K562 (cell line): ENCODE measurements at regions not wholly inside any gene's neighbourhood (a gene's known extent, or its start where the extent isn't known, plus 50 kb on each side); places are given as distances from the start of the nearest gene placed in this dataset.

Experiments used
- BACH1 ChIP-seq: fragments of 200-800 bp; sonication (Bioruptor generic); IDR thresholded peaks from 2 replicates; pipeline ENCODE4 v1.6.1; 2016; ENCODE audit warnings: missing genetic modification characterization, missing compliant biosample characterization
- CBX8 ChIP-seq: fragments of 200-600 bp; sonication (generic); IDR thresholded peaks from 2 replicates; pipeline ENCODE4 v1.6.1; 2012; ENCODE audit warnings: borderline replicate concordance, mixed run types, low read depth, mild to moderate bottlenecking, moderate library complexity, mixed read lengths, low read length, control low read depth, inconsistent platforms; ENCODE audit not compliant: poor library complexity, severe bottlenecking; ENCODE audit errors: extremely low read depth
- CTCF ChIP-seq, 3 experiments: IDR thresholded peaks in 2 of 3; conservative IDR thresholded peaks in 1 of 3; 2 replicates each; pipeline ENCODE4 v1.5.1; 2011 to 2012; ENCODE audit warnings: low read length in 3 of 3, mild to moderate bottlenecking in 3 of 3, control low read depth in 2 of 3, improper control_type of control experiment in 1 of 3, inconsistent platforms in 1 of 3, low read depth in 1 of 3, mixed read lengths in 1 of 3, moderate library complexity in 1 of 3; ENCODE audit not compliant: insufficient read depth in 2 of 3
- EP300 ChIP-seq: IDR thresholded peaks from 2 replicates; pipeline ENCODE4 v1.6.1; 2012; ENCODE audit warnings: low read length, improper control_type of control experiment
- FOXM1 ChIP-seq, 2 experiments: fragments of 450-650 bp in 1 of 2; sonication (generic) in 1 of 2; formaldehyde crosslinking in 1 of 2; IDR thresholded peaks; 2 replicates each; pipeline versions ENCODE4 v1.6.1 to v1.9.0; 2017 to 2022; ENCODE audit warnings: low read depth in 2 of 2, mild to moderate bottlenecking in 2 of 2, missing genetic modification reagents in 1 of 2, moderate library complexity in 1 of 2
- NRF1 ChIP-seq, 2 experiments: fragments of 450-650 bp; IDR thresholded peaks in 1 of 2; conservative IDR thresholded peaks in 1 of 2; 2 replicates each; pipeline ENCODE4 v1.6.1; 2014; ENCODE audit warnings: mild to moderate bottlenecking in 2 of 2
- PYGO2 ChIP-seq: fragments of 450-650 bp; IDR thresholded peaks from 2 replicates; pipeline ENCODE4 v1.6.1; 2016; ENCODE audit warnings: mild to moderate bottlenecking, missing genetic modification characterization, moderate library complexity, missing compliant biosample characterization
- RFX1 ChIP-seq: fragments of 450-650 bp; IDR thresholded peaks from 2 replicates; pipeline ENCODE4 v1.6.1; 2016; ENCODE audit warnings: mild to moderate bottlenecking, moderate library complexity
- SIN3A ChIP-seq, 2 experiments: fragments of 150-350 bp in 1 of 2; IDR thresholded peaks; 2 replicates each; pipeline ENCODE4 v1.6.1; 2011 to 2016; ENCODE audit warnings: borderline replicate concordance in 2 of 2, low read depth in 2 of 2, low read length in 2 of 2, mild to moderate bottlenecking in 2 of 2, moderate library complexity in 2 of 2; ENCODE audit not compliant: control insufficient read depth in 1 of 2
- SIRT6 ChIP-seq: IDR thresholded peaks from one replicate; pipeline ENCODE4 v1.6.1; 2012; ENCODE audit warnings: low read depth, mild to moderate bottlenecking, control low read depth, inconsistent platforms, low read length, moderate library complexity
- USF2 ChIP-seq: sonication (generic); formaldehyde crosslinking; IDR thresholded peaks from 2 replicates; pipeline ENCODE4 v1.5.0; 2020; ENCODE audit warnings: missing genetic modification reagents
- ZBTB49 ChIP-seq: sonication (generic); formaldehyde crosslinking; IDR thresholded peaks from 2 replicates; pipeline ENCODE4 v1.8.0; 2022; ENCODE audit warnings: missing genetic modification reagents, mild to moderate bottlenecking, borderline replicate concordance

- TF ChIP-seq BACH1 (tag) (no peak), SIRT6 (no peak), CBX8 (no peak), USF2 (CRISPR knock-in tag) (no peak), NRF1 (conservative IDR thresholded peaks at IDR 0.05 in 1 of 2, IDR thresholded peaks at IDR 0.05 in 1 of 2) (no peak), RFX1 (no peak), PYGO2 (tag) (no peak), CTCF (IDR thresholded peaks at IDR 0.05 in 2 of 3, conservative IDR thresholded peaks at IDR 0.05 in 1 of 3; ENCODE audit: insufficient read depth in 2 of 3, low read depth in 1 of 3, low read length in 3 of 3) (no peak), SIN3A (IDR thresholded peaks at IDR 0.05; ENCODE audit: borderline replicate concordance in 2 of 2, control insufficient read depth in 1 of 2, low read depth in 2 of 2, low read length in 2 of 2) (no peak), EP300 (no peak), ZBTB49 (CRISPR knock-in tag) (no peak), FOXM1 (IDR thresholded peaks at IDR 0.05; ENCODE audit: low read depth) (no peak), FOXM1 (CRISPR knock-in tag; IDR thresholded peaks at IDR 0.05; ENCODE audit: low read depth) (no peak)
Measured at GRCh38 chr6:14965424-14966075, 280.3 kb upstream of the JARID2 start.
